SK-N-SH (cell line): ENCODE measurements at regions not wholly inside any gene's neighbourhood (a gene's known extent, or its start where the extent isn't known, plus 50 kb on each side); places are given as distances from the start of the nearest gene placed in this dataset.
"Not testable (repeated sequence)": the region's sequence is repeated elsewhere in the genome, so short reads cannot be mapped to it uniquely, and the experiment has no call there.

Experiments used
- CTCF ChIA-PET: fragments of 300-600, 350-600 bp; formaldehyde crosslinking; extraction: SDS; loops from one replicate; lab custom pipeline; 2021; lab: Yijun Ruan, JAX
- POLR2A ChIA-PET: fragments of 350-600 bp; sonication (Branson Sonifier 250); formaldehyde crosslinking; extraction: SDS; loops from one replicate; lab custom pipeline; 2020; ENCODE audit warnings: antibody characterized with exemption, inconsistent platforms; lab: Yijun Ruan, JAX
- DNase-seq: peaks from one replicate; pipeline ENCODE4 v3.0.0; 2012
- H2AFZ ChIP-seq: fragments of 200-600 bp; sonication (generic); 2 replicates; pipeline ENCODE4 v1.8.1; 2016; ENCODE audit warnings: antibody characterized with exemption, mild to moderate bottlenecking, low read depth
- H3F3A ChIP-seq: fragments of 200-600 bp; sonication (generic); replicated peaks from 2 replicates; pipeline ENCODE3; 2016; ENCODE audit warnings: antibody characterized with exemption, mild to moderate bottlenecking; ENCODE audit not compliant: insufficient read depth
- H3K27ac ChIP-seq, 2 experiments: fragments of 200-500 bp in 1 of 2; fragments of 200-600 bp in 1 of 2; sonication (Bioruptor generic) in 1 of 2; sonication (generic), shearing (Covaris generic) in 1 of 2; 2 replicates each; pipeline versions ENCODE4 v1.5.1 to v1.6.1; 2014 to 2016; ENCODE audit warnings: low read depth in 2 of 2, inconsistent platforms in 1 of 2, low read length in 1 of 2, mild to moderate bottlenecking in 1 of 2, mixed read lengths in 1 of 2
- H3K27me3 ChIP-seq: fragments of 200-600 bp; sonication (generic), shearing (Covaris generic); 2 replicates; pipeline ENCODE4 v1.6.1; 2016; ENCODE audit warnings: mixed run types; ENCODE audit not compliant: insufficient read depth
- H3K36me3 ChIP-seq, 2 experiments: fragments of 200-500 bp in 1 of 2; fragments of 200-600 bp in 1 of 2; sonication (Bioruptor generic) in 1 of 2; sonication (generic) in 1 of 2; replicated peaks in 1 of 2; 2 replicates each; pipeline versions ENCODE3 to v1.5.1; 2014 to 2016; ENCODE audit warnings: low read length in 1 of 2, mild to moderate bottlenecking in 1 of 2; ENCODE audit not compliant: insufficient read depth in 2 of 2, control insufficient read depth in 1 of 2
- H3K4me1 ChIP-seq, 2 experiments: fragments of 200-500 bp in 1 of 2; fragments of 200-600 bp in 1 of 2; sonication (Bioruptor generic) in 1 of 2; sonication (generic), shearing (Covaris generic) in 1 of 2; 2 replicates each; pipeline versions ENCODE4 v1.5.1 to v1.6.1; 2014 to 2016; ENCODE audit warnings: low read depth in 1 of 2, low read length in 1 of 2, mixed run types in 1 of 2; ENCODE audit not compliant: insufficient read depth in 2 of 2, control insufficient read depth in 1 of 2
- H3K4me2 ChIP-seq: fragments of 200-600 bp; sonication (generic), shearing (Covaris generic); 2 replicates; pipeline ENCODE4 v1.6.1; 2017; ENCODE audit warnings: mixed run types
- H3K4me3 ChIP-seq, 2 experiments: fragments of 200-500 bp in 1 of 2; fragments of 200-600 bp in 1 of 2; sonication (Bioruptor generic) in 1 of 2; sonication (generic), shearing (Covaris generic) in 1 of 2; 2 replicates each; pipeline versions ENCODE4 v1.5.1 to v1.8.1; 2014 to 2016; ENCODE audit warnings: low read depth in 2 of 2, inconsistent platforms in 1 of 2, low read length in 1 of 2, mild to moderate bottlenecking in 1 of 2, mixed read lengths in 1 of 2, moderate library complexity in 1 of 2
- H3K79me2 ChIP-seq: fragments of 200-600 bp; sonication (generic); 2 replicates; pipeline ENCODE4 v1.8.1; 2017; ENCODE audit warnings: mild to moderate bottlenecking; ENCODE audit not compliant: insufficient read depth
- H3K9ac ChIP-seq: fragments of 200-600 bp; sonication (generic); 2 replicates; pipeline ENCODE4 v1.6.1; 2017; ENCODE audit warnings: mixed run types
- H3K9me2 ChIP-seq: fragments of 200-600 bp; sonication (generic); 2 replicates; pipeline ENCODE4 v1.6.1; 2017; ENCODE audit warnings: mixed run types
- H3K9me3 ChIP-seq: fragments of 200-600 bp; sonication (generic); 2 replicates; pipeline ENCODE4 v1.6.1; 2017; ENCODE audit warnings: mixed run types, mild to moderate bottlenecking, moderate library complexity
- H4K20me1 ChIP-seq: fragments of 200-600 bp; sonication (generic); 2 replicates; pipeline ENCODE4 v1.6.1; 2017; ENCODE audit warnings: mild to moderate bottlenecking, mixed run types; ENCODE audit not compliant: insufficient read depth
- CHD2 ChIP-seq: fragments of 150-350 bp; IDR thresholded peaks from 2 replicates; pipeline ENCODE4 v1.6.1; 2018; ENCODE audit warnings: low read length; ENCODE audit not compliant: partially characterized antibody
- ELF1 ChIP-seq: IDR thresholded peaks from 2 replicates; pipeline ENCODE4 v1.4.0; 2012
- FOXJ3 ChIP-seq: sonication (generic); formaldehyde crosslinking; IDR thresholded peaks from 2 replicates; pipeline ENCODE4 v1.5.1; 2020; ENCODE audit warnings: mild to moderate bottlenecking, missing genetic modification reagents
- GABPA ChIP-seq: IDR thresholded peaks from 2 replicates; pipeline ENCODE4 v1.4.0; 2012; ENCODE audit warnings: low read depth, mild to moderate bottlenecking
- MEF2A ChIP-seq: IDR thresholded peaks from 2 replicates; pipeline ENCODE4 v1.4.0; 2012; ENCODE audit warnings: low read depth, borderline replicate concordance
- MXI1 ChIP-seq: IDR thresholded peaks from 2 replicates; pipeline ENCODE4 v1.6.1; 2012; ENCODE audit warnings: mild to moderate bottlenecking, low read depth, low read length, improper control_type of control experiment
- NRF1 ChIP-seq: IDR thresholded peaks from 2 replicates; pipeline ENCODE4 v1.6.1; 2012; ENCODE audit warnings: low read depth, mild to moderate bottlenecking, low read length
- RAD21 ChIP-seq: IDR thresholded peaks from 2 replicates; pipeline ENCODE4 v1.6.1; 2012; ENCODE audit warnings: mild to moderate bottlenecking, low read length
- RXRA ChIP-seq: IDR thresholded peaks from 2 replicates; pipeline ENCODE4 v1.4.0; 2012; ENCODE audit warnings: low read depth, mild to moderate bottlenecking, borderline replicate concordance
- SMC3 ChIP-seq: IDR thresholded peaks from 2 replicates; pipeline ENCODE4 v1.6.1; 2012; ENCODE audit warnings: low read depth, low read length, improper control_type of control experiment
- TAF1 ChIP-seq: IDR thresholded peaks from 2 replicates; pipeline ENCODE4 v1.6.1; 2012; ENCODE audit warnings: low read depth, mild to moderate bottlenecking, low read length, moderate library complexity, borderline replicate concordance
- TEAD4 ChIP-seq: IDR thresholded peaks from 2 replicates; pipeline ENCODE4 v1.4.0; 2012; ENCODE audit warnings: mild to moderate bottlenecking, borderline replicate concordance; ENCODE audit not compliant: insufficient read depth
- WGBS: methylation state at CpG from one replicate; pipeline ENCODE4 v1.1.6; 2017; ENCODE audit warnings: low lambda C conversion rate; 5-methylcytosine and 5-hydroxymethylcytosine counted together
- TF ChIP-seq, protein P1 (sequence below): IDR thresholded peaks from 2 replicates; pipeline ENCODE4 v1.6.1; 2012; ENCODE audit warnings: mild to moderate bottlenecking, low read depth, low read length, moderate library complexity
- TF ChIP-seq, protein P2 (sequence below): IDR thresholded peaks from 2 replicates; pipeline ENCODE4; 2012

DNA sequence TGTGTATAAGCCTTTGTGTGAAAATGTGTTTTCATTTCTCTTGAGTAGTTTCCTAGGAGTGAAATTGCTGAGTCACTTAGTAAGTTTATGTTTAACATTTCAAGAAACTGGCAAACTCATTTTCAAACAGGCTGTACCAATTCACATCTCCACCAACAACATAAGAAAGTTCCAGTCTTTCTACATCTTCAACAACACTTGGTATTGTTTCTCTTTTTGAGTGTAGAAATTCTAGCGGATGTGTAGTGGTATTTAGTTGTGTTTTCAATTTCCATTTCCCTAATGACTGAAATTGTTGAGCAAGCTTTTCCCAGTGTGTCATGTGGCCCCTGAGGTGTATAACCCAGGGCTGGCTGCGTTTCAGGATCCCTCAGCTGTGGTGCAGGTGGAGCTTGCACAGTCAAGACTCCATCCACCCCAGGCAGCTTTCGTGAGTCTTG, 258.5 kb downstream of the PDCD6IP start:
- no peak overlapping the region for H3K27ac ChIP-seq
- no peaks in the 10 kb centered on the region for H3F3A ChIP-seq
- H3K79me2 ChIP-seq: no peaks in the 10 kb centered on the region
- ChIA-PET CTCF (no interaction called here), POLR2A (no interaction called here)
- no peak overlapping the region for H3K4me2 ChIP-seq
- 32% methylated on average over 3 of the region's 3 CpGs for WGBS
- H2AFZ ChIP-seq: no peak overlapping the region
- no peaks in the 10 kb centered on the region for H4K20me1 ChIP-seq
- peaks cover 5% of the 10 kb centered on the region; the same call in 1 of the 2 replicates for H3K9me2 ChIP-seq
- H3K9me3 ChIP-seq: no peaks in the 10 kb centered on the region
- DNase-seq: no peak
- no peak for TF ChIP-seq TEAD4
- no peak for TF ChIP-seq RAD21
- TF ChIP-seq SMC3: no peak
- H3K4me3 ChIP-seq: no peak overlapping the region
- no peaks in the 10 kb centered on the region for H3K4me1 ChIP-seq
- H3K36me3 ChIP-seq: no peaks in the 10 kb centered on the region
- H3K27me3 ChIP-seq: no peaks in the 10 kb centered on the region
- no peak overlapping the region for H3K9ac ChIP-seq

DNA sequence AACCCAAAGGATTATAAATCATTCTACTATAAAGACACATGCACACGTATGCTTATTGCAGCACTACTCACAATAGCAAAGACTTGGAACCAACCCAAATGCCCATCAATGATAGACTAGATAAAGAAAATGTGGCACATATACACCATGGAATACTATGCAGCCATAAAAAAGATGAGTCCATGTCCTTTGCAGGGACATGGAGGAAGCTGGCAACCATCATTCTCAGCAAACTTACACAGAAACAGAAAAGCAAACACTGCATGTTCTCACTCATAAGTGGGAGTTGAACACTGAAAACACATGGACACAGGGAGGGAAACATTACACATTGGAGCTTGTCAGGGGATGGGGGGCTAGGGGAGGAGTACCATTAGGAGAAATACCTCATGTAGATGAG, 262.6 kb downstream of the PDCD6IP start:
- DNase-seq, H3K27me3 ChIP-seq, H3K9me3 ChIP-seq, H3K79me2 ChIP-seq, H3K9ac ChIP-seq, H3K4me1 ChIP-seq, CTCF ChIA-PET, POLR2A ChIA-PET, H3F3A ChIP-seq, H4K20me1 ChIP-seq, H3K4me3 ChIP-seq, H2AFZ ChIP-seq, H3K4me2 ChIP-seq, H3K9me2 ChIP-seq, H3K36me3 ChIP-seq, H3K27ac ChIP-seq: not testable (repeated sequence)
- 73% methylated on average over 1 of the region's 1 CpG for WGBS

DNA sequence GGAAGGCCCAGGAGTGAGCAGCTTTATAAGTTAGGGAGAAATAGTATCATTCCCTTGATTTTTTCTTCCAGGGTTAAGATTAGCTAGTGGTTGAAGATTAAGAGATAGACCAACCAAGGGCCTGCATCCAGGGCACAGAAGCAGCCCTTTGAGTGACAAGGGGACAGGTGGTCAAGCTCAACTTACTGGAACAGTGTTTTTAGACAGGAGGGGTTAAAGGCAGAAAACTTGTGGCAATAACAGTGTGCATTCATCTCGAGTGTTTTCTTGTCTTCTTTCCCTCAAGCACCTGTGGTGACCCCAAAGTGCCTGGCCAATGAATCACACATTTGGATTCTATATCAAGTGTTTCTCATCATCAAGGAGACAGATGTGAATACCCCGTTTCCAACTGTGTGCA, 267.5 kb downstream of the PDCD6IP start:
- no peak overlapping the region for H3K27ac ChIP-seq
- no peaks in the 10 kb centered on the region for H3K27me3 ChIP-seq
- no peaks in the 10 kb centered on the region for H3K79me2 ChIP-seq
- no peak overlapping the region for H3K9ac ChIP-seq
- TF ChIP-seq MEF2A: no peak
- CTCF ChIA-PET: no interaction called here
- no peak overlapping the region for H3K4me2 ChIP-seq
- WGBS: 18% methylated on average over 2 of the region's 2 CpGs
- no peaks in the 10 kb centered on the region for H3K9me2 ChIP-seq
- no peaks in the 10 kb centered on the region for H3K9me3 ChIP-seq
- H3K4me3 ChIP-seq: no peak overlapping the region
- H3K36me3 ChIP-seq: no peaks in the 10 kb centered on the region
- POLR2A ChIA-PET: no interaction called here
- no peaks in the 10 kb centered on the region for H3K4me1 ChIP-seq
- no peaks in the 10 kb centered on the region for H4K20me1 ChIP-seq
- no peak overlapping the region for H2AFZ ChIP-seq
- no peak for DNase-seq
- no peaks in the 10 kb centered on the region for H3F3A ChIP-seq

DNA sequence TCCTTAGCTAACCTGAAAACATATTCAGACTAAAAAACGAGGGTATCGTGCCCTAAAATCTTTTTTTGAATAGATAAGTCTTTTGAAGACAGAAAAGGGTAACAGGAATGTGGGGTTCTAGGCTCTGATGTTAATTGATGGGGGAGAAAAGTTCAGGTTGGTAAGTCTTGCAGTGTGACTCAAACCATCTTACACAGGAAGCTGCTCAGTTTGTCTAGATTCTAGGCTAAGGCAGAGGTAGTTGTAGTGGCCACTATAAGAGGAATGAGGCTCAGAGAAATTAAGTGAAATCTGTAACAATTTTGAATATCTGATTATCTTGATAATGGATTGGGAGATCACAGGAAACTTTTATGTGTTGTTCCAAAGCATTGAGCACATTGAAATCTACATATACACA, 267.9 kb downstream of the PDCD6IP start:
- no peaks in the 10 kb centered on the region for H3K9me3 ChIP-seq
- no peaks in the 10 kb centered on the region for H3K27me3 ChIP-seq
- ChIA-PET CTCF (no interaction called here), POLR2A (no interaction called here)
- no peak overlapping the region for H3K27ac ChIP-seq
- no peak for TF ChIP-seq FOXJ3 (CRISPR knock-in tag)
- TF ChIP-seq, protein P1, sequence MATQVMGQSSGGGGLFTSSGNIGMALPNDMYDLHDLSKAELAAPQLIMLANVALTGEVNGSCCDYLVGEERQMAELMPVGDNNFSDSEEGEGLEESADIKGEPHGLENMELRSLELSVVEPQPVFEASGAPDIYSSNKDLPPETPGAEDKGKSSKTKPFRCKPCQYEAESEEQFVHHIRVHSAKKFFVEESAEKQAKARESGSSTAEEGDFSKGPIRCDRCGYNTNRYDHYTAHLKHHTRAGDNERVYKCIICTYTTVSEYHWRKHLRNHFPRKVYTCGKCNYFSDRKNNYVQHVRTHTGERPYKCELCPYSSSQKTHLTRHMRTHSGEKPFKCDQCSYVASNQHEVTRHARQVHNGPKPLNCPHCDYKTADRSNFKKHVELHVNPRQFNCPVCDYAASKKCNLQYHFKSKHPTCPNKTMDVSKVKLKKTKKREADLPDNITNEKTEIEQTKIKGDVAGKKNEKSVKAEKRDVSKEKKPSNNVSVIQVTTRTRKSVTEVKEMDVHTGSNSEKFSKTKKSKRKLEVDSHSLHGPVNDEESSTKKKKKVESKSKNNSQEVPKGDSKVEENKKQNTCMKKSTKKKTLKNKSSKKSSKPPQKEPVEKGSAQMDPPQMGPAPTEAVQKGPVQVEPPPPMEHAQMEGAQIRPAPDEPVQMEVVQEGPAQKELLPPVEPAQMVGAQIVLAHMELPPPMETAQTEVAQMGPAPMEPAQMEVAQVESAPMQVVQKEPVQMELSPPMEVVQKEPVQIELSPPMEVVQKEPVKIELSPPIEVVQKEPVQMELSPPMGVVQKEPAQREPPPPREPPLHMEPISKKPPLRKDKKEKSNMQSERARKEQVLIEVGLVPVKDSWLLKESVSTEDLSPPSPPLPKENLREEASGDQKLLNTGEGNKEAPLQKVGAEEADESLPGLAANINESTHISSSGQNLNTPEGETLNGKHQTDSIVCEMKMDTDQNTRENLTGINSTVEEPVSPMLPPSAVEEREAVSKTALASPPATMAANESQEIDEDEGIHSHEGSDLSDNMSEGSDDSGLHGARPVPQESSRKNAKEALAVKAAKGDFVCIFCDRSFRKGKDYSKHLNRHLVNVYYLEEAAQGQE: no peak
- no peak for TF ChIP-seq MXI1
- TF ChIP-seq RXRA: no peak
- TF ChIP-seq CHD2: no peak
- no peak for TF ChIP-seq TEAD4
- TF ChIP-seq, protein P2, sequence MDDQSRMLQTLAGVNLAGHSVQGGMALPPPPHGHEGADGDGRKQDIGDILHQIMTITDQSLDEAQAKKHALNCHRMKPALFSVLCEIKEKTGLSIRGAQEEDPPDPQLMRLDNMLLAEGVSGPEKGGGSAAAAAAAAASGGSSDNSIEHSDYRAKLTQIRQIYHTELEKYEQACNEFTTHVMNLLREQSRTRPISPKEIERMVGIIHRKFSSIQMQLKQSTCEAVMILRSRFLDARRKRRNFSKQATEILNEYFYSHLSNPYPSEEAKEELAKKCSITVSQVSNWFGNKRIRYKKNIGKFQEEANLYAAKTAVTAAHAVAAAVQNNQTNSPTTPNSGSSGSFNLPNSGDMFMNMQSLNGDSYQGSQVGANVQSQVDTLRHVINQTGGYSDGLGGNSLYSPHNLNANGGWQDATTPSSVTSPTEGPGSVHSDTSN: no peak
- no peak for TF ChIP-seq NRF1
- no peak for TF ChIP-seq TAF1
- no peak for TF ChIP-seq ELF1
- TF ChIP-seq SMC3: no peak
- TF ChIP-seq GABPA: no peak
- no peaks in the 10 kb centered on the region for H3F3A ChIP-seq
- no peaks in the 10 kb centered on the region for H3K4me1 ChIP-seq
- no peak for DNase-seq
- H3K79me2 ChIP-seq: no peaks in the 10 kb centered on the region
- H4K20me1 ChIP-seq: no peaks in the 10 kb centered on the region
- H3K4me2 ChIP-seq: no peak overlapping the region
- H3K4me3 ChIP-seq: no peak overlapping the region
- H3K9ac ChIP-seq: no peak overlapping the region
- WGBS: 17% methylated on average over 2 of the region's 2 CpGs
- H3K36me3 ChIP-seq: no peaks in the 10 kb centered on the region
- H3K9me2 ChIP-seq: no peaks in the 10 kb centered on the region
- H2AFZ ChIP-seq: no peak overlapping the region
